CD4-positive, alpha-beta T cell treated with Interleukin-4 for 4 hours (primary cell): ENCODE measurements at regions not wholly inside any gene's neighbourhood (a gene's known extent, or its start where the extent isn't known, plus 50 kb on each side); places are given as distances from the start of the nearest gene placed in this dataset.
"Not testable (repeated sequence)": the region's sequence is repeated elsewhere in the genome, so short reads cannot be mapped to it uniquely, and the experiment has no call there.

Source experiments
- DNase-seq: peaks from one replicate; pipeline ENCODE4 v3.0.0-alpha.2; 2020

DNA sequence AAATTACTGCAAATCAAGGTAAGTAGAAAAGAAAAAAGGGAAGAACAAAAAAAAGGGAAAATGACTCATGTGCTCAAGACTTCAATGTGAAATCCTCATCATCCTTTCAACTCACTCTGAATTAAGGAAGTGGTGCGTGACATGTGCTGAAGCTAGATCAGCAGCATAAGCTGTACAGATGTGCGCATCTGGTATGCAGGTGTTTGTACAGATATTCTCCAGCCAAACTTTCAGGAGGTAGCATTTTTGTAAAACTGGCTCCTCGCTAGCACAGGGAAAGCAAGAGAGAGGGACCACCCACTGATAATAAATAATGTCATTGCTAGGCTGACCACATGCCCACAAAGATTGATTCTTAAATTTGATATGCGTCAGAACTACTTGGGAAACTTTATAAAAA lies 253.9 kb upstream of the RGMB start:
- no peak for DNase-seq

DNA sequence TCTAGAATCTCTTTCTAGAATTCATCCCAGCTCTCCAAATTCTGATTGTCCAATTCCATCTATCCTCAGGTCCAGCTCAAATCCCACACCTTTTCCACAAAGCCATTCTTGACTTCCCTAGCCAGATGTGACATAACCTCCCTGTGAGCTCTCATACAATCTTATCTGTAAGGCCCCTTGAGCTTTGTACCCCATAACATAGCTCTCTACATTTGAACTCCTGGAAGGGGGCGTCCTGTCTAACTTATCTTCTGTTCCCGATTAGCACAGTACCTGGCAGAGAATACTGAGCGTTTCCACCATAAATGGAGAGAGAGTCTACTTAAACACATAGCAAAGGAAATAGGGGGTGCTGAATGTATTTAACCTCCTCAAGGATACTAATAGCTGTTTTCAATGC lies 251.6 kb upstream of the RGMB start:
- no peak for DNase-seq

DNA sequence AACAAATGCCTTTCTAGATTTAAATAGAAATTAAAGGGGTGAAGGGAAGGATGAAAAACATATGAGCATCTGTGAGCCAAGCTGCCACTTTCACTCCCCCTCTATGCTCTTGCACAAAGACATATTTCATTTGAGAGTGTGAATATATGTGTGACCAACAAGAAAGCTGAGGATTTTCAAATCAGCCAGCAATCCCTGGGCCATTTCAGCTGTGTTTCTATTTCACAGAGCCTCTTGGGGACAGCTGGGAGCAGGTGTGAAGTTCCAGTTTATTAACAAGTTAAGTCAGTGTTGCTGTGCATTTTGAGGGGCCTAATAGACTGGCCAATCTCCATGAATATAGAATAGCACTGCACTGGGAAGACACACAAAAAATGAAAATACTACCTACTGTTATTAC lies 248.7 kb upstream of the RGMB start:
- no peak for DNase-seq

DNA sequence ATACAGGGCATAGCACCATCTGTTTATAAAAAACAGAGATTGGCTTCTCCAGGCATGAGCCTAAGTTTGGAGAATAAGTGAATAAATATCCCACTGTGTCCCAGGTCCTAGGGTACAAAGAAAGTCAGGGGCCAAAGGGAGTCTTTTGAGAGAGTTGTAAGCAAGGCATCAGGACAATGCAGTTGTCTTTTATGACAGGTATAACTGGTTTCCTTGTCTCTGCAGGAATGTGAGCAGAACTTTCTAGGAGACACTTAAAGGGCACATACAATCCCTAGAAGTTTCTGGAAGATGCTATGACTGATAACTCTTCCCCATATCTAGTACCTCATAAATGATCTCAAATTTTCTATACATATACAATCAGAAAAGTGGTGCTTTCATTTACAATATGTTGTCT lies 245.6 kb upstream of the RGMB start:
- no peak for DNase-seq

DNA sequence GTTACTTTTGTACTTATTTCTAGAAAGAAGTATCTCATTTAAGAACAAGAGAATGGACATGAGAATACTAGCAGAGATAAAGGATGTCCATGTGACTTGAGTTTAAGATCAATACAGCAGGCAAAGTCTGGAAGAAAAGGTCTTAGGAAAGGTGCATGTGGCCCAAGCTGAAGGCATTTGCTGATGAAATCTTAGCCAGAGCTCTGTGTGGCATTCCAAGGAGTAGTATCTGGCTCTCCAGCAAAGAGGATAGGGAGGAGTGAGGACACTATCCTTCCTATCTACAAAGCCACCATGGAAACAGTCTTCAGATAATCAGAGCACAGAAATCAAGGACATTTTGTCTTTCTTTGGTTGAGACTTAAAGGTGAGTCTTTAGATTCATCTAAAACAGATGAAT lies 244.1 kb upstream of the RGMB start:
- DNase-seq, result no peak

DNA sequence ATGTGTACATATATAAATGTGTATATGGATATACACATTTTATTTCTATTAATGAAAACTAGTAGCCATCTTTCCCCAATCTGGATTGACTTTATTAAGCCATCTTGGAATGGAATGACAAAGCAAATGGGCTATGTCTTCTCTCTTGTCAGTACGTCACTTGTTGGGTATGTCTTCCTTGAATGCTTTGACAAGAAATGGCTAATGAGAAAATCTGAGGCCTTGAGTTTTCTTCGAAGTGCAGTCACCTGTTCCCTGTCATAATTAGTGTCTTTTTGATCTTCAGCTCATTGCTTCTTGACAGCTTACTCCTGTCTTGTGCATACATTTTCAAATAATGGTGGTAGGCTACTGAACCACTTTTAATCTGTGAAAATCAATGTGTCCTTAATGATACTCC lies 243.2 kb upstream of the RGMB start:
- DNase-seq, result no peak

DNA sequence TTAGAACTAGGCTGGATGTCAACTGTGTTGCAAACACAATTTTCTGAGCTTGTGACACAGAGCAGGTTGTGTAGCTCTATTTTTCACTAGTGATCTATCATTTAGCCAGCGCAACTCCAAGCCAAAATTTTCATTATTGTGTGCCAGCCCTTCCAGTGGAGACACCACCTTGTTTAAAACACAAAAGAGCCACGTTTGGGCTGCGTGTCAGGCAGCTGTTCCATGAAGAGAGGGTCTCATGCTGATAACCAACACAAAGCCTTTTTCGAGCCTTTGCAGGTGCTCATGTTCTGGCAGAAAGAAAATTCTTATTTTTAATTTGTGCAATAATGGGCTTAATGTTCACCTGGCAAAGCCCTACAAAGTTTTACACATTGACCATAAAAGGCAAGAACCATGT lies 237.6 kb upstream of the RGMB start:
- DNase-seq, result no peak

DNA sequence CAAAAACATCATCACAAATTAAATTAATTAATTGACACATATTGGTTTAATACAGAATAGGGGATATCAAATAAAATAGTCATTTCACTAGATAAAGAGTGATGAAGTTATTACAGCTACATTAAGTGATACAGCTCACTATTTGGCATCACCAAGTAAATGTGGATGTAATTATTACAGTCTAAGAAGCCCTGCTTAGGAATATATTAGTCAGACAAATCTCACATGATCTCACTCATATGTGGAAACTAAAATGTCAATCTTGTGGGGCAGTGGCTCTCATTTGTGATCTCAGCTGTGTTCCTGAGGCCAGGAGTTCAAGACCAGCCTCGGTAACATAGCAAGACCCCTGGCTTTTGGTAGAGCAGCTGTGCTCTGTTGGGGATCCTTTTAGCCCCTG lies 233.4 kb upstream of the RGMB start:
- DNase-seq, result no peak

DNA sequence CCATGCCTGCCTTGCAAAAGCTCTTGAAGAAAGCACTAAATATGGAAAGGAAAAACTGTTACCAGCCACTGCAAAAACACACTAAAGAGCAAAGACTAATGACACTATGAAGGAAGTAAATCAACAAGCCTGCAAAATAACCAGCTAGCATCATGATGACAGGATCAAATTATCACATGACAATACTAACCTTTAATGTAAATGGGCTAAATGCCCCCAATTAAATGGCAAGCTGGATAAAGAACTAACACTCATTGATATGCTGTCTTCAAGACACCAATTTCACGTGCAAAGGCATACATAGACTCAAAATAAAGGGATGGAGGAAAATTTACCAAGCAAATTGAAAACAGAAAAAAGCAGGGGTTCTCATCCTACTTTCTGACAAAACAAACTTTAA lies 231.8 kb upstream of the RGMB start:
- no peak for DNase-seq

DNA sequence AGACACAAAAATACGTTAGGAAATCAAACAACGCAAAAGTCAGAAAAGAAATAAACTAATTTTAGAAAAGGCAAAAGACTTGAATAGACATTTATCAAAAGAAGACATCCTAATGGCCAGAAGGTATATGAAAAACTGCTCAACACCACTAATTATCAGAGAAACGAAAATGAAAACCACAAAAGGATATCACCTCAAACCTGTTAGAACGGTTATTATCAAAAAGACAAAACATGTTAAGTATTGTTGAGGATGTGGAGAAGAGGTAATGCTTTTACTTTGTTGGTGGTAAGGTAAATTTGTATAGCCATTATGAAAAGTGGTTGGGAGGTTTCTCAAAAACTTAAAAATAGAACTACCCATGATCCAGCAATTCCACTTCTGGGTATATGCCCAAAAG lies 230.0 kb upstream of the RGMB start:
- no peak for DNase-seq

DNA sequence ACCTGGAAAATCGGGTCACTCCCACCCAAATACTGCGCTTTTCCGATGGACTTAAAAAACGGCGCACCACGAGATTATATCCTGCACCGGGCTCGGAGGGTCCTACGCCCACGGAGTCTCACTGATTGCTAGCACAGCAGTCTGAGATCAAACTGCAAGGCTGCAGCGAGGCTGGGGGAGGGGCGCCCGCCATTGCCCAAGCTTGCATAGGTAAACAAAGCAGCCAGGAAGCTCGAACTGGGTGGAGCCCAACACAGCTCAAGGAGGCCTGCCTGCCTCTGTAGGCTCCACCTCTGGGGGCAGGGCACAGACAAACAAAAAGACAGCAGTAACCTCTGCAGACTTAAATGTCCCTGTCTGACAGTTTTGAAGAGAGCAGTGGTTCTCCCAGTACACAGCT lies 226.5 kb upstream of the RGMB start:
- DNase-seq, result not testable (repeated sequence)

DNA sequence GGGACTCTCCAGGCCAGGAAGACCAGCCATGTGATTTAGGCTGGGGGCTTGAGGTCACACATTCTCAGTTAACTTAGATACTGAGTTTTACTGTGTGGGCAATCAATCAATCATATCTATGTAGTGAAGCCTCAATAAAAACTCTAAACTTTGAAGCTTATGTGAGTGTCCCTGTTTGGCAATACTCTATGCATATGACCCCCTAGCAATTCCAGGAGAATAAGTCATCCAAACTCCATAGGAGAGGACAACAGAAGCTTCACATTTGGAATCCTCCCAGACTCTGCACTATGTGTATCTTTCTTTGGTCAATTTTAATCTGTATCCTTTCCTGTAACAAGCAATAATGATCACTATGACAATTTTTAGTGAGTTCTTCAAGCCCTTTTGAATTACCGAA lies 216.8 kb upstream of the RGMB start:
- DNase-seq, result no peak

DNA sequence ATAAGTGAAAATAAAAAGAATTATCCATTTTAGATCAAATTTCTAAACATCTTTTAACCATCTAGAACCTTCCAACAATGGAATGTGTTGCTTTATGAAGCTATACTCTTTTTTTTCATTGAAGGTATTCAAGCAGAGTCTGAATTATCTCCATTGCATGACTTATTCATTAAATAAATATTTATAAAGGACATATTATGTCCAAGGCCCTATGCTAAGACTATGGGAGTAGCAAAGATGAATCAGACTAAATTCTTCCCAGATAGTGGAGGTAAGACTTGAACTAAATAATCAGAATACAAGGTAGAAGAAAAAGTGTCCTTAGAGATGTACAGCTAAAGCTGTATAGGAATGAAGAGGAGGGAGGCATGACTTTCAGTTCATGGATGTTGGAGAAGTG lies 215.5 kb upstream of the RGMB start:
- DNase-seq, result no peak

DNA sequence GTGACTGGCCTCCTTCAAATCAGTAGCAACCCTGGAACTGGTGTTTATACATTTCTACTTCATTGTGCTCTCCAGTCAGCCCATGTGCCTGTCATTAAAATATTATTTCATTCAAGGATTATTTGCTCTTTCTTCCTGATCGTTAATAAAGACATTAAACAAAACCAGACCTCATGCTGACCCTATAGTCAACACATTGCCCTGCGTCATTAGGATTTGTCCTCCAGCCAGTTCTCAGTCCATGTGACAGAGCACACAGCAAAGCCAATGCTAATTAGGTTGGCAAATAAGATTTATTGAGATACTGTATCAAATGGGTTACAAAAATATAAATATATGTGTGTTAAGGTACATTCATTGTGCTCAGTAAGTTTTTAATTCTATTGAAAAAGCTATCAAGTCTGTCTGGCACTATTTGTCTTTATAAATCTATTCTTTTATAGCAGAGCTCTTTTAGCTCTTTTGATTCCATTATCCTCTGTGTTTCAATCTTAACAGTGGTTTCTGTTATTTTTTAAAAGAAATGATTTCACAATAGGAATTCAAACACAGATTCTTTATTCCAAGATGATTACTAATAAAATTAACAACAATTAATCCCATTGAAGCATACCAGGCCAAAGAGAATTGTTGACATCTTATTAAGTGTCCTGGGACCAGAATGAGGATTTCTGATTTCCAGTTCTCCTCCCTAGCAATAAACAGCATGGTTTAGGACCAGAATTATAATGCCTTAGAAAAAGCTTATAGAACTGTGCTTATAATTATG lies 209.4 kb upstream of the RGMB start:
- no peak for DNase-seq

DNA sequence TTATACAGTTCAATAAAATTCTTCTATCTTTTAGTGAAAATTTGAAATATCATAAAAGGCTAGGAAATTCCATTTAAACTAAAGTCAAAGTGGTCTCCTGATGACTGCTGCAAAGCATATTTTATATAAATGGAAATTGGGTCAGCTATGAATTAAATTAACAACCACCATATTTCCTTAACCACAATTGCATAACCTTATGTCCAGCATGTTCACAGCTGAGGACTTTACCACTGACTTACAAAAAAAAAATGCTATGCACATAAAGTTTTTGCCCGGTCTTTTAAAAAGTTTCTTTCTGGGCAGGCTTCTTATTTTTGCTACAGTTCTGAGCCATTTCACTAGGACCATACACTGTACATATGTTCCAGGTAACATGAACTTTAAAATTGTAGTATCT lies 208.6 kb upstream of the RGMB start:
- no peak for DNase-seq

DNA sequence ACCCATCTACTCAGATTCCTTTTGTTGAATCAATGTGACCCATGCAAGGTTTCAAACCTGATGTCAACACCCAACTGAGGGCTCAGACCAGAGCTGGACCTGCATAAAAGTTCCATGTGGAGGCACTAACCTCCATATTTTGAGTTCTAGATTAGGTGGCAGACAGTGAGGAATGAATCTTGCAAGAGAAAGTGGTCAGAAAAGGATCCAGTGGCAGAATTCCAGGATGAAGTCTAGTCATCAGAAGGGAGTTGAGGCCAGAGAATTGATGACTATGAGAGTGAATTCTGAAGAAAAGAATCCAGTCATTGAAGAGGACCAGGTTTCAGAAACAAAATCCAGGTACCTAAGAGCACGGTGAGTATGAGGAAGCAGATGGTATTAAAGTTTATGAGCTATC lies 205.1 kb upstream of the RGMB start:
- DNase-seq, result no peak

DNA sequence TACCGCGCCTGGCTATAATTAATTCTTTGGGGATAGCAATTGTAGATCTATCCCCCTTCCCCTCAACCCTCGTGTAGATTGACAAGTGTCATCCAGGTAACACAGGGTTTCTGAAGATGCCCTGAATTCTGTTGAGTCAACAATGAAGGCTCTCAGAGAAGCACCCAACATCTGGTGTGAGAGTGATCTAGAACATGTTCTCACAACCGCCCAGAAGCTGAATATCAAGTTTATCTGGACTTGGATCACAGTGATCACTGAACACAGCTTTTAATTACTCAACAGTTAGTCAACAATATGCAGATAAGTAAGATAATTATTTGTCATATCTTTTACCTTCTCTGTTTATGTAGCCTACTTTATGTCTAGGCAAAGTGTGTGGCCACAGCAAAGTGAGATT lies 204.2 kb upstream of the RGMB start:
- no peak for DNase-seq

DNA sequence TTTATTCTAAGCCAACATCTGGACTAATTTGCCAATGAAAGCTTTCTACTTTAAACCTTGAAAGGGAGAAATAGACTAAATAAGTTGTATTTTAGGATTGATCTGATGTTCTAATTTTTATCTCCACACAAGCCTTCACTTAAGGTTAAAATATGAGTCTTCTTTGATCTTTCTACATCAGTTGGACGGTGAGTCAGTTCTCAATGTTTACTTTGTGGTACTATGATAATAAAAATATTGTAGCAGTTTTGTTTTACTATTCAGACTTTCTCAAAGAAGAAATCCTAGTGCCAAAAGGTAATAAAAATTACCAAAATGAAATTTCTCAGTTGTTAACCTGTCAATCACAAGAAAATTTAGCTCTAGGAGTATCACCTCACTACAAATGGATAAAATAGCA lies 203.5 kb upstream of the RGMB start:
- no peak for DNase-seq

DNA sequence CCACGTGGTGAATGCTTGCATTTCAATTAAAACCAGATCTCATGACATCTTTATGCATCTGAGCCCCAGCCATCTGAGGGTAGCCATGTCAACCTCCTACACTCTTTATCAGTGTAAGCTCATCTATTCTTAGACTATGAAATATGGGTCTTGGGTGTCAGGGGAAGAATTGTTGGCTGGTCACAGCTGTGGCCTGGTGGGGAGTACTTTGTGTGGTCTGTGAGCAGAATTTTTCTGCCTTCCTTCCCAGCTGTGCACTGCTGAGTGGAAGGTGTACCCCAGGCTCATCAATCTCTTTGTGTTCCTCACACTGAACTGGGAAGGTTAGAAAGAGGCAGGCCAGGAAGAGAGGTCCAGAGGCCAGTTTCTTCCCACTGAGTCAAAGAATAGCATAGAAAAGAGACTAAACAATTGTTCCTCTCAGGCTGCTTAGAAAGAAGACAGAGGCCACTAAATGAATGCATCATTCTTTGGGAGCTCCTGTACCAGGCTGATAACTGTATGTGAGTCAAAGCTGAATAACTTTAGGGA lies 202.7 kb upstream of the RGMB start:
- DNase-seq, result no peak

DNA sequence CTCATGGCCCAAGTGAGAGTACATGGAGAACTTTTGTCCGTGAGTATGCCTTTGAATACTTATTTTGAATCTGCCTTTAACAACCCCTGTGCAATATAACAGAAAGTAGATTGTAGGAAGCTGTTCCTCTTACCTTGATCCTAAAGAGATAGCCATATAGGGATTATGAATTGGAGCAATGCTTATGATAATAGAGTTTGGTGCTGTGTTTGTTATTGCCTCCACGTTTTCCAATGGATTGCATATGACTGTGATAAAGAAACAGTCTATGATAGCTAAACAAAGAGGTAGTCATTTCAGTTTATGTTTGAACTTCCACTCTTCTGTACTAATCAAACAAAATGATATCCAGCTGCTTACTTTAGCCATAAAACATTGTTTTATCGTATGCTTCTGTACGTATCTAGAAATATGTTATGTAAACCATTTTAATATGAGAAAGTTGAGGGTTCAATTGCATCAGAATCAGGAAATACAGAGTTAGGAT lies 199.6 kb upstream of the RGMB start:
- no peak for DNase-seq

DNA sequence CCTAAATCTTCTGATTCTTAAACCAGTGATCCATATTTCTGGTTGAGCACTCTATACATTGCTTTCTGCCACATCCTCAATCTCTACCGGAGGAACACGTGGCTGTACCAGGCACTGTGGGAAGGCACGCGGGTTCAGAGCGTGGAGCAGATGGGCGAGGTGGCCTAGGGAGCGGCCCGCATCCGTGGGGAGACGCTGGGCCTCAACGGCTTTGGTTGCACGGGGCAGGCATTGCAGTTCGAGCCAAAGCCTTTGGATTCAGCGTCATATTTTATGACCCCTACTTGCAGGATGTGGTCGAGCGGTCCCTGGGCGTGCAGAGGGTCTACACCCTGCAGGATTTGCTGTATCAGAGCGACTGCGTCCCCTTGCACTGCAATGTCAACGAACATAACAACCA lies 197.2 kb upstream of the RGMB start:
- no peak for DNase-seq

DNA sequence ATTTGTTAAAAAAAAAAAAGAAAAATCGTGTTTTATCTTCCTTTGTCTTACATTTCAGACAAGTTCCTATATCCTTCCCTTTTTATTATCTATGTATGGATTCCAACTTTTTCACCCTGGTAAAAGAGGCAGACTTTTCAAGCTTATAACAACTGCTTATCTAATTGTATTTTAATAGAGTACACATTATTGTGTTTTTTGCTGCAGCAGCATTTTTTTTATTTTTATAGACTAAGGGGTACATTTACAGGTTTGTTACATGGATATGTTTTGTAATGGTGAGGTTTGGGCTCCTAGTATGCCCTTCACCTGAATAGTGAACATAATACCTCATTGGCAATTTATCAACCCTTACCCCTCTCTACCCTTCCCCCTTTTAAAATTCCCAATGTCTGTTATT lies 195.0 kb upstream of the RGMB start:
- DNase-seq, result no peak

DNA sequence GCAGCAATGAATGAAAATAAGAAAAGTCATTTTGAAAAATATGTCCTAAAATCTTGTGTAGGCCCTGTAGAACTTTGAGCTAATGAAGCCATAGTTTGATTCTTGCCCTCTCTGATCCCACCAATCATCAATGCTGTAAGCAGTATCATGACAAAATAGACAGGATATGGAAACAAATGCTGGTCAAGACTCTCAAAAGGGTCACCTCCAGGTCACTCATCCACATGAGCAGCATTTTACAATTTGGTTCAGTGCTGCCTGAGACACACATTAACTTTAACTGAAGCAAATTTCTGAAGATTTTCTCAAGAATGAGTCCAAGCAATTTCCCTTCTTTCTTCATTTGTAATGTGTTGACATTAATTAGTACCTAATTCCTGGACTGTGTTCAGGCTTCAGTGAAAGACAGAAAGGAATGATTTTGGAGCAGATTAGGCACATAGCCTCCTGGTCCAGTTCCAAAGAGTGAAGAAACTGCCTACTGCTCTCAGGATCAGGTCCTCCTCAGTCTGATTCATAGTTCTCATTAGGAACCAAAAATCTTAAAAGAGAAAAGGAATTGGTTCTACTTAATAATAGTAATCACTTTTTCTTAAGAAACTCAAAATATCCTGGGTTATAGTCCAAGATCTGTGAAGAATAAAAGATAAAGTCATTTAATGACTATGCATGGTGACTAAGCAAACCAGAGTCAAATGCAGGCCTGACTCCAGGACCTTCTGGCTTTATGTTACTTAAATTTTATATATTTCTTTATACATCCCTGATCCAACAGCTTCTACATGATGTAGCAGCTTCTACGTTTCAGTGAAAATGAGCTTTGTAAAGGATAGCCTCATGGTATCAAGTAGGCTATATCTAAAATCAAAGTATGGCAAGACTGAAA lies 192.1 kb upstream of the RGMB start:
- DNase-seq, result no peak

DNA sequence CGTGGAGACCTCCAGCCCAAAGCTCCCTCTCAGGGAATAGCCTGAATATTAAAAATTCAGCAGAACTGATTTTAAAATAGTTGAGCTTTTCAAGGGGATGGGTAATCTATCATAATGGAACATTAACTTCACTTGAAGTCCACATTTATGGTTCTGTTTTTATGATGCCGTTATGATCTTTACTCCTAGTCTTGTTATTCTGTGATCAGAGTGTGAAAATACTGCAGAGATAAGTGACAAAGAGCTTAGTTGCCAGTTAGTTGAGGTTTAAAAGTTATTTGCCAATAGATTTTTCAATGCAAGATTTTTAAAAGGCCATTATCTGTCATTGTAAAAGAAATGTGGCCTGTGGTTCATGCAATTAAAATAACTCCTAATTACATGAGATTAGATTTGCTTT lies 189.9 kb upstream of the RGMB start:
- DNase-seq, result no peak
